ENCODE measurements at regions not wholly inside any gene's neighbourhood (a gene's known extent, or its start where the extent isn't known, plus 50 kb on each side); places are given as distances from the start of the nearest gene placed in this dataset.

- Histone ChIP-seq H3K27ac (ENCODE audit: insufficient read depth, low read length, poor library complexity, severe bottlenecking) (no peak overlapping the region), H3K27me3 (replicated peaks; ENCODE audit: control insufficient read depth, insufficient read depth, low read length, poor library complexity, severe bottlenecking) (no peaks in the 10 kb centered on the region), H3K36me3 (ENCODE audit: control insufficient read depth, insufficient read depth, low read length) (no peaks in the 10 kb centered on the region), H3K4me1 (ENCODE audit: control insufficient read depth, insufficient read depth, low read length, poor library complexity, severe bottlenecking) (no peaks in the 10 kb centered on the region), H3K9me3 (ENCODE audit: control insufficient read depth, low read length) (no peaks in the 10 kb centered on the region), H3K4me3 (ENCODE audit: insufficient read depth, low read depth, low read length, poor library complexity, severe bottlenecking) (no peak overlapping the region)
- DNase-seq, result no peak
Measured at GRCh38 chr5:8068078-8068477, 199.1 kb downstream of the MTRR start.

GRCh38 chr5:8070138-8070537, 201.2 kb downstream of the MTRR start:
- Histone ChIP-seq H3K27ac (ENCODE audit: insufficient read depth, low read length, poor library complexity, severe bottlenecking) (no peak overlapping the region), H3K27me3 (replicated peaks; ENCODE audit: control insufficient read depth, insufficient read depth, low read length, poor library complexity, severe bottlenecking) (no peaks in the 10 kb centered on the region), H3K36me3 (ENCODE audit: control insufficient read depth, insufficient read depth, low read length) (no peaks in the 10 kb centered on the region), H3K9me3 (ENCODE audit: control insufficient read depth, low read length) (no peaks in the 10 kb centered on the region), H3K4me3 (ENCODE audit: insufficient read depth, low read depth, low read length, poor library complexity, severe bottlenecking) (no peak overlapping the region), H3K4me1 (ENCODE audit: control insufficient read depth, insufficient read depth, low read length, poor library complexity, severe bottlenecking) (no peaks in the 10 kb centered on the region)
- no peak for DNase-seq

GRCh38 chr5:8079056-8079455, 210.1 kb downstream of the MTRR start:
- DNase-seq, result no peak
- Histone ChIP-seq H3K9me3 (ENCODE audit: control insufficient read depth, low read length) (no peaks in the 10 kb centered on the region), H3K4me1 (ENCODE audit: control insufficient read depth, insufficient read depth, low read length, poor library complexity, severe bottlenecking) (no peaks in the 10 kb centered on the region), H3K27ac (ENCODE audit: insufficient read depth, low read length, poor library complexity, severe bottlenecking) (no peak overlapping the region), H3K36me3 (ENCODE audit: control insufficient read depth, insufficient read depth, low read length) (no peaks in the 10 kb centered on the region), H3K4me3 (ENCODE audit: insufficient read depth, low read depth, low read length, poor library complexity, severe bottlenecking) (no peak overlapping the region), H3K27me3 (replicated peaks; ENCODE audit: control insufficient read depth, insufficient read depth, low read length, poor library complexity, severe bottlenecking) (no peaks in the 10 kb centered on the region)

- no peak overlapping the region for H3K27ac ChIP-seq (ENCODE audit: insufficient read depth, low read length, poor library complexity, severe bottlenecking)
- H3K36me3 ChIP-seq (ENCODE audit: control insufficient read depth, insufficient read depth, low read length), result no peaks in the 10 kb centered on the region
Measured at GRCh38 chr5:8081179-8081578, 212.2 kb downstream of the MTRR start.

GRCh38 chr5:8093669-8094068, 224.7 kb downstream of the MTRR start:
- no peaks in the 10 kb centered on the region for H3K27me3 ChIP-seq (replicated peaks; ENCODE audit: control insufficient read depth, insufficient read depth, low read length, poor library complexity, severe bottlenecking)
- no peaks in the 10 kb centered on the region for H3K4me1 ChIP-seq (ENCODE audit: control insufficient read depth, insufficient read depth, low read length, poor library complexity, severe bottlenecking)
- no peak for DNase-seq
- no peak overlapping the region for H3K27ac ChIP-seq (ENCODE audit: insufficient read depth, low read length, poor library complexity, severe bottlenecking)
- H3K4me3 ChIP-seq (ENCODE audit: insufficient read depth, low read depth, low read length, poor library complexity, severe bottlenecking), result no peak overlapping the region
- H3K36me3 ChIP-seq (ENCODE audit: control insufficient read depth, insufficient read depth, low read length), result no peaks in the 10 kb centered on the region
- no peaks in the 10 kb centered on the region for H3K9me3 ChIP-seq (ENCODE audit: control insufficient read depth, low read length)

More at GRCh38 chr5:8081179-8081578, 212.2 kb downstream of the MTRR start:
- DNase-seq, result no peak
- H3K9me3 ChIP-seq (ENCODE audit: control insufficient read depth, low read length), result no peaks in the 10 kb centered on the region
- H3K27me3 ChIP-seq (replicated peaks; ENCODE audit: control insufficient read depth, insufficient read depth, low read length, poor library complexity, severe bottlenecking), result no peaks in the 10 kb centered on the region
- no peak overlapping the region for H3K4me3 ChIP-seq (ENCODE audit: insufficient read depth, low read depth, low read length, poor library complexity, severe bottlenecking)
- H3K4me1 ChIP-seq (ENCODE audit: control insufficient read depth, insufficient read depth, low read length, poor library complexity, severe bottlenecking), result no peaks in the 10 kb centered on the region

GRCh38 chr5:8094304-8094703, 225.4 kb downstream of the MTRR start:
- Histone ChIP-seq H3K9me3 (ENCODE audit: control insufficient read depth, low read length) (no peaks in the 10 kb centered on the region), H3K27ac (ENCODE audit: insufficient read depth, low read length, poor library complexity, severe bottlenecking) (no peak overlapping the region), H3K4me3 (ENCODE audit: insufficient read depth, low read depth, low read length, poor library complexity, severe bottlenecking) (no peak overlapping the region), H3K4me1 (ENCODE audit: control insufficient read depth, insufficient read depth, low read length, poor library complexity, severe bottlenecking) (no peaks in the 10 kb centered on the region), H3K27me3 (replicated peaks; ENCODE audit: control insufficient read depth, insufficient read depth, low read length, poor library complexity, severe bottlenecking) (no peaks in the 10 kb centered on the region), H3K36me3 (ENCODE audit: control insufficient read depth, insufficient read depth, low read length) (no peaks in the 10 kb centered on the region)
- no peak for DNase-seq

GRCh38 chr5:8097146-8097545, 228.2 kb downstream of the MTRR start:
- Histone ChIP-seq H3K27ac (ENCODE audit: insufficient read depth, low read length, poor library complexity, severe bottlenecking) (no peak overlapping the region), H3K27me3 (replicated peaks; ENCODE audit: control insufficient read depth, insufficient read depth, low read length, poor library complexity, severe bottlenecking) (no peaks in the 10 kb centered on the region), H3K9me3 (ENCODE audit: control insufficient read depth, low read length) (no peaks in the 10 kb centered on the region), H3K4me3 (ENCODE audit: insufficient read depth, low read depth, low read length, poor library complexity, severe bottlenecking) (no peak overlapping the region), H3K36me3 (ENCODE audit: control insufficient read depth, insufficient read depth, low read length) (no peaks in the 10 kb centered on the region), H3K4me1 (ENCODE audit: control insufficient read depth, insufficient read depth, low read length, poor library complexity, severe bottlenecking) (no peaks in the 10 kb centered on the region)
- no peak for DNase-seq

- H3K27ac ChIP-seq (ENCODE audit: insufficient read depth, low read length, poor library complexity, severe bottlenecking), result no peak overlapping the region
- H3K4me1 ChIP-seq (ENCODE audit: control insufficient read depth, insufficient read depth, low read length, poor library complexity, severe bottlenecking), result no peaks in the 10 kb centered on the region
- no peaks in the 10 kb centered on the region for H3K27me3 ChIP-seq (replicated peaks; ENCODE audit: control insufficient read depth, insufficient read depth, low read length, poor library complexity, severe bottlenecking)
- H3K4me3 ChIP-seq (ENCODE audit: insufficient read depth, low read depth, low read length, poor library complexity, severe bottlenecking), result no peak overlapping the region
- H3K9me3 ChIP-seq (ENCODE audit: control insufficient read depth, low read length), result no peaks in the 10 kb centered on the region
- no peak for DNase-seq
- no peaks in the 10 kb centered on the region for H3K36me3 ChIP-seq (ENCODE audit: control insufficient read depth, insufficient read depth, low read length)
Measured at GRCh38 chr5:8098081-8098480, 229.1 kb downstream of the MTRR start.

- Histone ChIP-seq H3K36me3 (ENCODE audit: control insufficient read depth, insufficient read depth, low read length) (no peaks in the 10 kb centered on the region), H3K4me3 (ENCODE audit: insufficient read depth, low read depth, low read length, poor library complexity, severe bottlenecking) (no peak overlapping the region), H3K27ac (ENCODE audit: insufficient read depth, low read length, poor library complexity, severe bottlenecking) (no peak overlapping the region), H3K4me1 (ENCODE audit: control insufficient read depth, insufficient read depth, low read length, poor library complexity, severe bottlenecking) (no peaks in the 10 kb centered on the region), H3K9me3 (ENCODE audit: control insufficient read depth, low read length) (no peaks in the 10 kb centered on the region), H3K27me3 (replicated peaks; ENCODE audit: control insufficient read depth, insufficient read depth, low read length, poor library complexity, severe bottlenecking) (no peaks in the 10 kb centered on the region)
- DNase-seq, result no peak
Measured at GRCh38 chr5:8102714-8103113, 233.8 kb downstream of the MTRR start.

- H3K27ac ChIP-seq (ENCODE audit: insufficient read depth, low read length, poor library complexity, severe bottlenecking), result no peak overlapping the region
- H3K4me3 ChIP-seq (ENCODE audit: insufficient read depth, low read depth, low read length, poor library complexity, severe bottlenecking), result no peak overlapping the region
- no peaks in the 10 kb centered on the region for H3K4me1 ChIP-seq (ENCODE audit: control insufficient read depth, insufficient read depth, low read length, poor library complexity, severe bottlenecking)
- no peaks in the 10 kb centered on the region for H3K36me3 ChIP-seq (ENCODE audit: control insufficient read depth, insufficient read depth, low read length)
- H3K9me3 ChIP-seq (ENCODE audit: control insufficient read depth, low read length), result no peaks in the 10 kb centered on the region
- DNase-seq, result no peak
- no peaks in the 10 kb centered on the region for H3K27me3 ChIP-seq (replicated peaks; ENCODE audit: control insufficient read depth, insufficient read depth, low read length, poor library complexity, severe bottlenecking)
Measured at GRCh38 chr5:8114597-8115266, 245.8 kb downstream of the MTRR start.

All from effector memory CD4-positive, alpha-beta T cell (primary cell).